ENCODE measurements at regions not wholly inside any gene's neighbourhood (a gene's known extent, or its start where the extent isn't known, plus 50 kb on each side); places are given as distances from the start of the nearest gene placed in this dataset.

DNA sequence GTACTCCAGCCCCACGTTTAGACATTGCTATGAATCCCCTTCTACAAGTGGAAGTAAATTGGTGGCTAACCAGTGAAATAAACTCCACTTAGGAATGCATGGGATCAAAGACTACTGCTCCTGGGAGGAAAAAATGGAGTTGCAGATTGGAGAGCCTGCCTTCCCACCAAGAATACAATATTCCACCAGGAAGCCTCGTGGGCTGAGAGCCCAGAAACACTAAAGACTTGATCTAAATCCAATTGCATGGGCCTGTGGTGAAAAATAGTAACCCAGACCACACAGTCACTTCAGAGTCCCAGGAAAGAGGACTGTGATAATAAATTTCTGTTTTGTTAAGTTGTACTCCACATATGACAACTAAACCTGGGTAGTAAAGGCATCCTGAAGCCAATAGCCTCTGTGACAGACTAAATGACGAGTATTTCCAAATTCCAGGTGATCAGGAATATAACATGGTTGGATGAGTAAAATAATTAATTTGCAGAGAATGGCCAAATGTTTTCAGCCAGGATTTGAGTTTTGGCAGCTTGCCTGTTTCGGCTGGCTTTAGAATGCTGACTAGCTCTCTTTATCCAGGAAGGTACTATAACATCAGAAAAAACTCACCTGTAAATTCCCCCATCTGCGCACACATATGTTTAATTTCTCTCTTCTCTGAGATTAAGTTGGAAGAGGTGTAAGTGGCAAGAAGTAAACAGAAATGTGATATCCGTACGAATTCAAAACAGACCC is 480.3 kb downstream of the LIG4 start:
- TF ChIP-seq, protein P1, sequence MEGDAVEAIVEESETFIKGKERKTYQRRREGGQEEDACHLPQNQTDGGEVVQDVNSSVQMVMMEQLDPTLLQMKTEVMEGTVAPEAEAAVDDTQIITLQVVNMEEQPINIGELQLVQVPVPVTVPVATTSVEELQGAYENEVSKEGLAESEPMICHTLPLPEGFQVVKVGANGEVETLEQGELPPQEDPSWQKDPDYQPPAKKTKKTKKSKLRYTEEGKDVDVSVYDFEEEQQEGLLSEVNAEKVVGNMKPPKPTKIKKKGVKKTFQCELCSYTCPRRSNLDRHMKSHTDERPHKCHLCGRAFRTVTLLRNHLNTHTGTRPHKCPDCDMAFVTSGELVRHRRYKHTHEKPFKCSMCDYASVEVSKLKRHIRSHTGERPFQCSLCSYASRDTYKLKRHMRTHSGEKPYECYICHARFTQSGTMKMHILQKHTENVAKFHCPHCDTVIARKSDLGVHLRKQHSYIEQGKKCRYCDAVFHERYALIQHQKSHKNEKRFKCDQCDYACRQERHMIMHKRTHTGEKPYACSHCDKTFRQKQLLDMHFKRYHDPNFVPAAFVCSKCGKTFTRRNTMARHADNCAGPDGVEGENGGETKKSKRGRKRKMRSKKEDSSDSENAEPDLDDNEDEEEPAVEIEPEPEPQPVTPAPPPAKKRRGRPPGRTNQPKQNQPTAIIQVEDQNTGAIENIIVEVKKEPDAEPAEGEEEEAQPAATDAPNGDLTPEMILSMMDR (IDR thresholded peaks at IDR 0.05) = no peak
- no peak for TF ChIP-seq POLR2A (IDR thresholded peaks at IDR 0.05)
